Right lobe of liver (tissue), 4 donors: ENCODE measurements at regions not wholly inside any gene's neighbourhood (a gene's known extent, or its start where the extent isn't known, plus 50 kb on each side); places are given as distances from the start of the nearest gene placed in this dataset.

Experiments
- CTCF ChIP-seq, 4 donors: fragments of 200-600 bp in 3 of 4; fragments of 450-650 bp in 1 of 4; IDR thresholded peaks; one replicate each; pipeline versions ENCODE4 v1.5.1 to v1.8.0; 2016 to 2022; ENCODE audit warnings: antibody characterized with exemption in 4 of 4, mild to moderate bottlenecking in 2 of 4
- POLR2A ChIP-seq: fragments of 450-650 bp; IDR thresholded peaks from one replicate; pipeline ENCODE4 v1.6.1; 2017; ENCODE audit warnings: antibody characterized with exemption, mild to moderate bottlenecking
- donor health status: DM: no; HTN: no; CAD: no.
- donor health status: DM: no; HTN: no; CAD: no.
- donor health status: DM: no; HTN: yes; CAD: no.

- no peak for TF ChIP-seq CTCF (IDR thresholded peaks at IDR 0.05)
- TF ChIP-seq POLR2A, result no peak
These were observed 50.0 kb upstream of the PCDH7 start for GRCh38 chr4:30670206-30670605.
